Anterior cingulate cortex (tissue), 58 donors: ENCODE measurements at regions not wholly inside any gene's neighbourhood (a gene's known extent, or its start where the extent isn't known, plus 50 kb on each side); places are given as distances from the start of the nearest gene placed in this dataset.
A peak's percentile ranks its signal among the peaks of the same experiment; 100 is the strongest.

ENCODE experiments used
- DNase-seq, 58 donors: peaks; one replicate each; lab custom pipeline; 2025; lab: John Stamatoyannopoulos, UW

DNA sequence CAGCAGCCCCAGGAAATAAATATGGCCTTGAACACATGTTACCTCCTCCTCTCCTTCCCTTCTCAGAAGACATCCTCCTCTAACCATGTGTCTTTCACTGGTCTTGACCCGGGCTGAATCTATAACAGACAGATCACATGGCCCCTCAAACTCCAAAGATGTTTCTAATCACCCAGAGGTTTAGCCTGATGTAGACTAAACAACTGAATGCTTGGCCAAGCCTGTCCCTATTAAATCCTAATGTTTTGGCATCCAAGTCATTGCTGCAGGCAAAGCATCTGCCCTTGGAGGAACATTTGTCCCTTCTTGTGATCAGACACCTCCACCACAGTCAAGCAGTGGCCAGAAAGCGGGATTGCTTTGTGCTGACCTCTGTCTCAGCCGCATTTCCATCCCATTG lies 65.5 kb downstream of the ANKRD60 start:
- DNase-seq: no peak

GRCh38 chr20:58161192-58161591 lies 67.3 kb downstream of the ANKRD60 start:
- no peak for DNase-seq

DNA sequence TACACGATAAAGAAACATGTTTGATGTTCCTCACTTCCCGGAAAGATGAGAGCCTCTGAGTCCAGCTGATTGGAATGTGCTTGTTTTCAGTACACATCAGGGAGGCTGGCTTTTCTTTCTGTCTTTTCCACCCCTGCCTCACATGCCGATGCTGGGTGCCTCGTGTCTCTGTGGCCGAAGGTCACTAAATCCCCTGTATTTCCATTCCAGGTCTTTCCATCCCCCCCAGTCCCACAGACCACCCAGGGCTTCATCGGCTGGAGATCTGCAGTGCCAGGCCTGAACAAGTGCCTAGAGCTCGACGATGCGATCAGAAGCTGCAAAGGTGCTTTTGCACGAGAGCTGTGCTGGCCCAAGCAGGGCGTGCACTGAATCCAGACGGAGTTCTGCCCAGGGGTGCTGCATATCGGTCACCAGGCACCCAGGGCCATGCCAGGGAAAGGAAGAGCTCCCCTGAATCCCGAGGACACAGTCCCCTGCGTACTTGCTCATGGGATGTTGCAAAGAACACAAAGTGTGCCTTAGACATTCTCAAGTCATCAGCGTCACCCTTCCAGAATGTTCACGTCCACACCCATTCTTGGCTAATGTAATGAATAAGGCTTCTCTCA lies 67.9 kb downstream of the ANKRD60 start:
- no peak for DNase-seq

- DNase-seq: no peak
Observed at GRCh38 chr20:58155148-58155925, 73.1 kb downstream of the ANKRD60 start.

GRCh38 chr20:58154113-58154512 lies 74.3 kb downstream of the ANKRD60 start:
- no peak for DNase-seq

DNA sequence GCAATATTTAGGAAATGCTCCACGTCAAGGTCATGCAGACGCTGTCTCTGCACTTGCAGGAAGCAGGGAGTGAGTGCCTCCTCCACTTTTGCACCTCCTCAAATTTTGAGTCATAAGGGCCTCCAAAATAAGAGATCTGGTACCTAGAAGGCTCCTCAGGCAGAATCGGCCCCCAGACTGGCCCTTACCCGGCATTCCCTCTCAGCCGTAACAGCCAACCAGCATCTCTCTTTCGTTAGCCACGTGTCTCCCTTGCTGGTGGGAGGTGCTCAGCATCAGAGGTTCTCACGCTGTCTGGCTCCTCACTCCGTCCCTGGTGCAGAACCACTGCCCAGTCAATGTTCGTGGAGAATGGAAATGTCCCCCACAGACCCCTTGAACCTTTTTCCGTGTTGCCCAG lies 75.3 kb downstream of the ANKRD60 start:
- DNase-seq: no peak

- peak in 1 of 58 donors; percentile 5 for DNase-seq
Observed at GRCh38 chr20:58150772-58151171, 77.7 kb downstream of the ANKRD60 start.

GRCh38 chr20:58149437-58150091 lies 78.9 kb downstream of the ANKRD60 start:
- no peak for DNase-seq

- DNase-seq: no peak
Observed at GRCh38 chr20:58148891-58149290, 79.6 kb downstream of the ANKRD60 start.

DNA sequence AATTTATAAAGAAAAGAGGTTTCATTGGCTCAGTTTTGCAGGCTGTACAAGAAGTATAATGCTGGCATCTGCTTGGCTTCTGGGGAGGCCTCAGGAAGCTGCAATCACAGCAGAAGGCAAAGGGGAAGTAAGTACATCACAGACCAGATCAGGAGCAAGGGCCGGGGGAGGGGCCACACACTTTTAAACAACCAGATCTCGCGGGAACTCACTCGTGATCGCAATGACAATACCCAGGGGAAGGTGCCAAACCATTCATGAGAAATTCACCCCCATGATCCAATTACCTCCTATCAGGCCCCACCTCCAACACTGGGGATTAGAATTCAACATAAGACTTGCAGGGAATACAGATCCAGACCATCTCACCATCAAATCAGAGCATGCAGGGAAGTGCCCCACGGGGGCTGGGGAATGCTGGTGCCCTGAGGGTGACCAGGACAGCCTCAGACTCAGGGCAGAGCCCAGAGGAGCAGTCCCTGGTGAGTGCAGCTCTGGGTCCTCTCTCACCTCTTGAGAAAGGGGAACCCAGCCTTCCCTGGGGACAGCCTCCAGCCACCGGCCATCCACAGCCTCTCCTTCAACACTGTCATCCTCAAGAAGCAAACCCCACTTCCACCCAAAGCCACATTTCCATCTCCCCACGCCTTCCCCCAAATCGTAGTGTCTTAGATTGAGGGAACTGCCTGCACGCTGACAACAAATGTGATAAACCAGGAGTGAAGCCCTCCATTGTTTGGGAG lies 80.7 kb downstream of the ANKRD60 start:
- DNase-seq: no peak

GRCh38 chr20:58146746-58147140 lies 81.7 kb downstream of the ANKRD60 start:
- DNase-seq: no peak

DNA sequence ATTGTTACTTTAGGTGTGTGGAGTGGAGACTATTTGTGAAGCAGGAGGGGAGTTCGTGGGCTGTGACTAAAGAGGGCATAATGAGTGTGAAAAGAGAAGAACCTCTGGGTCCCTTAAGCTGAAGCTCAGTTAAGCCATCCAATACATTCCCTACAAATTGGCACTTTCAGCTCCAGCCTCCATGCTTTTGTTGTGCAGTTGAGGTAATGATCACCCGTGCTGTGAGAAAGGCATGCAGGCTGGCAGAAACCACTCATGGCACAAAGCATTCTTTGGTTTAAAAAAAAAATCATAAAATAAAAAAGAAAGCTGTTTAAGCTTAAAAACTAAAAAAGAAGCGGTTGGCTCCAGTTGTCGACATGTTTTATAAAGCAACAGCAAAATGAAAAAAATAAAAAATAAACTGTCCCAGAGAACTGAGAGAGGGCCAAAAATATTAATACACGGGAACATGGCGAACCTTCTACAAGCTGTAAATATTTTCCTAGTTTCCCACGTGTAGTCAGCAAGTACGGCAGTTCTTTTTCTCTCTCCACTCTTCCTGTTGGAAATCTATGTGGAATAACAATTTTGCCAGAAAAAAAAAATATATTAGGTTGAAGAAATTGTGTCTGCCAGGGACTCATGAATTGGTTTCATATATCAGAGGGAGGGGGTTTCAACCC lies 82.2 kb downstream of the ANKRD60 start:
- no peak for DNase-seq

DNA sequence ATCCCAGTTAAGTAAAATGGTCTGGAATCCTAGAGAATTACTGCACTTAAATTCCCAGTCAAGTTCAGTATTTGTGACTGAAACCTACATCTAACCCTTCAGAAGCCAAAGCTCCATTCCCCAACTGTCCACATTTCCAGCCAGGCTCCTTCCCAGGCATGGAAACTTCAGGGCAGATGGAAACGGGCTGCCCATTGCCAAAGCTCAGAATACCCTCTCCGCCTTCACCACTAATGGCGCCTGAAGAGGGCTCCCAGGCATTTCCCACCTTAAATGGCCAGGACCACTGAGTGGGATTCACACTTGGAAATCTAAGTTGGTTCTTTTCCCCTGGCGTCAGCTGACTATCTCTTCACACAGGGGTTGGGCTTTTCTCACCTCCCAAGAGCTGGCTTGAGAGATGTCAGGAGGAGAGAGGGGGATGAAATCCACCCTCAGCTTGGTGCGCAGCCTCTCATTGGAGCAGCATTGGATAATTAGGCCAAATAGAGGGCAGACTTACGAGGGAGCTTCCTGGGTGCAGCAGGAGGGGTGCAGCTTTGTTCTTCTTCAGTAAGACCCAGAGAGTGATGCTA lies 82.9 kb downstream of the ANKRD60 start:
- no peak for DNase-seq

DNA sequence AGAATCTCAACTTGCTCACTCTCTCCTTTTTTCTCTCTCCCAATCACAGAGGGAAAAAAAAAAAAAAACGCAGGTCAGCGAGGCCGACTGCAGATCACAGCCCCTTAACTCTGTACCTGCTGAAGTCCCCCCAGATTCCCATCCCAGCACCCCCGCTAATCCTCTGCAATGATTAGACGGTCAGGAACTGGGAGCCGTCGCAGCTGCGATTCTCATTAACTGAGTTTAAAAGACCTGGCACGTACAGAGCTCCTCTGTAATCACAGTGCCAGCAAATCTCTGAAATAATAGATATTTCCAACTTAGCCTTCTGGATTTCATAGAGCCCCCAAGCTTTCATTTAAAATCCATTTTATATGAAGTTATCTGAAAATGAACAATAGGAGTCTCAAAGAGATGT lies 84.4 kb downstream of the ANKRD60 start:
- DNase-seq: no peak

DNA sequence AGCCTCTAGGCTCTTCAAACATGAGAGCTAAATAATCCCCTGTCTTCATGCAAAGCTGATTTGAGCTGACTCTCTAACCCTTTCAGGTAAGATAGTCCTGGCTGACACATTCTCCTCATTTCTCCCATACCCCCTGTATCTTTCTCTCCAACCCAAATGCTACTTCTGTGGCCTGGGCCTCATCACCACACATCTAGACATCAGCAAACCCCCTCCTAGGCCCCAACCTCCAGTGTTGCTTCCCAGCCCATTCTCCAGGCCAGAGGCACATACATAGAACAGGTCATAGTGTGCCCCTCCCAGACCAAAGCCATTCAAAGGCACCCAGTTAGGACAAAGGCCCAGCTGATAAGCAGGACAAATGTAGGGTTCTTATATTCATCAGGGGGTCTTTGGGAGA lies 84.9 kb downstream of the ANKRD60 start:
- DNase-seq: no peak

GRCh38 chr20:58142843-58143185 lies 85.6 kb downstream of the ANKRD60 start:
- DNase-seq: no peak

DNA sequence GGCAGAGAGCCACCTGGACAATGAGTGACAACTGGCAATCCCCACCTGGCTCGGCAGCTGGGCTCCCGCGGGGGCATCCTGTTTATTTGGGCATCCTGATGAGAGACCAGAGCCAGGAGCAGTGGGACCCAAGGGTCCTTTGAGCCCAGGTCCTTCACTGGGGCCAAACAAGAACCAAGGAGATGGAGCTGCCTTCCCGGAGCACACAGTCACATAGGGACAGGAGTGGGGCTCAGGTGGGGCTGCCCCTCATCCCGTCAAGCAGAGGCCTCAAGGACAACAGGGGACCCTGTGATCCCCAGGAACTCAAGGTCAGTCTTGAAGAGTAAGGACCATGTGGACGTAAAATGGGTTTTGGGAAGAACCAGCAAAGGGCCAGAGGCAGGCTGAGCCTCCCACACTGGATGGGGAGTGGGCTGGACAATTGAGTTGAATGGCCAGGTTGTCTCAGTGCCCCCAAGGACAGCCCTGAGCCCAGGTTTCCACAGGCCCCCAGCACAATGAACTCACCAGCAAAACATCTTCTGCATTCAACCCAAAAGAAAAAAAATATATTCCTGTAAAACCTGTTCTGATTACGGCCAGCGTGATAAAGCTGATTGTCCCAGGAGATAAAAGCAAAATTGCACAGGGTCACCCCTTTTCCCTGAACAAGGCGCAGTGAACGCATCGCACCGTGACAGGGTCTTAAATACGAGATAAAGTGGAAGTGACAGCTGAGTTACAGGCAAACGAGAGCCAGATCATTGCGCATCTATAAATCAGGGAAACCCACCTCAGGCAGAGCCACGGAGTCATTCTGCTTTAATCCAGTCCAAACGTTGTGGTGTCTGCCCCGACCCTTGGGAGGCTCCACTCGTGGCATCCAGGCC lies 86.2 kb downstream of the ANKRD60 start:
- no peak for DNase-seq

- DNase-seq: peak in 30 of 58 donors; percentile 5 to 68 (median 23)
Observed at GRCh38 chr20:58141496-58141895, 87.0 kb downstream of the ANKRD60 start.

GRCh38 chr20:58140787-58141425 lies 87.5 kb downstream of the ANKRD60 start:
- no peak for DNase-seq
